GM13976 (cell line): ENCODE measurements at regions not wholly inside any gene's neighbourhood (a gene's known extent, or its start where the extent isn't known, plus 50 kb on each side); places are given as distances from the start of the nearest gene placed in this dataset.

Experiments used
- DNase-seq: peaks from one replicate; pipeline ENCODE4 v3.0.0; 2012; ENCODE audit warnings: low spot score
- CTCF ChIP-seq: IDR thresholded peaks from 2 replicates; pipeline ENCODE4 v1.5.1; 2012; ENCODE audit warnings: borderline replicate concordance, mild to moderate bottlenecking; ENCODE audit not compliant: insufficient read depth; ENCODE audit errors: extremely low read depth, missing control alignments, control extremely low read depth
- in situ Hi-C: fragments of 300-500 bp; cut with MboI; formaldehyde crosslinking; loops from one replicate; pipeline ENCODE4 v1.12.0; 2022; ENCODE audit warnings: low sequenced_read_pairs, mixed read lengths, inconsistent platforms; ENCODE audit not compliant: unreplicated experiment

- in situ Hi-C loops, result no loop called here
- DNase-seq, result no peak
- TF ChIP-seq CTCF, result no peak
These were observed 1346.5 kb downstream of the MRPL39 start for GRCh38 chr21:24260751-24261150.

GRCh38 chr21:24259241-24259640 lies 1348.0 kb downstream of the MRPL39 start:
- DNase-seq, result no peak
- TF ChIP-seq CTCF, result no peak
- in situ Hi-C loops, result no loop called here

- in situ Hi-C loops, result no loop called here
These were observed 1351.7 kb downstream of the MRPL39 start for GRCh38 chr21:24255591-24255990.

GRCh38 chr21:24225431-24225830 lies 1381.8 kb downstream of the MRPL39 start:
- no peak for DNase-seq
- TF ChIP-seq CTCF, result no peak

More at GRCh38 chr21:24255591-24255990, 1351.7 kb downstream of the MRPL39 start:
- no peak for DNase-seq
- TF ChIP-seq CTCF, result no peak

GRCh38 chr21:24224422-24224821 lies 1382.9 kb downstream of the MRPL39 start:
- no peak for TF ChIP-seq CTCF
- no peak for DNase-seq
- in situ Hi-C loops, result no loop called here

More at GRCh38 chr21:24225431-24225830, 1381.8 kb downstream of the MRPL39 start:
- in situ Hi-C loops, result no loop called here

- DNase-seq, result no peak
- in situ Hi-C loops, result no loop called here
- TF ChIP-seq CTCF, result no peak
These were observed 1383.7 kb downstream of the MRPL39 start for GRCh38 chr21:24223624-24224023.

GRCh38 chr21:24222676-24223075 lies 1384.6 kb downstream of the MRPL39 start:
- in situ Hi-C loops, result no loop called here
- TF ChIP-seq CTCF, result no peak
- no peak for DNase-seq
